ENCODE measurements at regions not wholly inside any gene's neighbourhood (a gene's known extent, or its start where the extent isn't known, plus 50 kb on each side); places are given as distances from the start of the nearest gene placed in this dataset.

GRCh38 chr6:113292646-113293422, 564.3 kb upstream of the MARCKS start:
- BruUV-seq (replicated peaks), result no TSS peak
- H3K4me3 ChIP-seq (ENCODE audit: low read depth in 2 of 2, low read length in 2 of 2), result no peak overlapping the region
- no peak overlapping the region for H3K27ac ChIP-seq (ENCODE audit: low read length)
- no peaks in the 10 kb centered on the region for H3K27me3 ChIP-seq (ENCODE audit: control insufficient read depth, insufficient read depth, low read length)
- in situ Hi-C loops (cut with HindIII; ENCODE audit: low pct_unique_long_range_greater_than_20kb, low sequenced_read_pairs) (no loop called here), intact Hi-C loops (cut with micrococcal nuclease; ENCODE audit: unreplicated experiment) (no loop called here)
- peaks cover 3% of the 10 kb centered on the region; the same call in 1 of the 2 replicates for H3K9me3 ChIP-seq (ENCODE audit: control insufficient read depth, insufficient read depth, low read depth, low read length)
- ATAC-seq, result no peak
- POLR2A ChIA-PET, result no interaction called here
- CTCF ChIA-PET, result no interaction called here
- H3K36me3 ChIP-seq (ENCODE audit: control insufficient read depth, insufficient read depth, low read length), result no peaks in the 10 kb centered on the region
- DNase-seq (ENCODE audit: low read depth, low spot score), result no peak
- TF ChIP-seq TCF7L2 (IDR thresholded peaks at IDR 0.05; ENCODE audit: low read depth, low read length) (no peak), SIN3A (IDR thresholded peaks at IDR 0.05; ENCODE audit: borderline replicate concordance, insufficient read depth, low read depth, low read length) (no peak), POLR2AphosphoS5 (IDR thresholded peaks at IDR 0.05; ENCODE audit: low read depth, low read length) (no peak), CTCF (IDR thresholded peaks at IDR 0.05) (no peak), REST (IDR thresholded peaks at IDR 0.05; ENCODE audit: insufficient read depth in 1 of 2, low read depth in 2 of 2, low read length in 1 of 2) (no peak)
- no peaks in the 10 kb centered on the region for H3K4me1 ChIP-seq (ENCODE audit: control insufficient read depth, insufficient read depth, low read length)

- H3K4me3 ChIP-seq (ENCODE audit: low read depth in 2 of 2, low read length in 2 of 2), result no peak overlapping the region
- H3K4me1 ChIP-seq (ENCODE audit: control insufficient read depth, insufficient read depth, low read length), result no peaks in the 10 kb centered on the region
- intact Hi-C loops (cut with micrococcal nuclease; ENCODE audit: unreplicated experiment) (no loop called here), in situ Hi-C loops (cut with HindIII; ENCODE audit: low pct_unique_long_range_greater_than_20kb, low sequenced_read_pairs) (no loop called here)
- ChIA-PET POLR2A (no interaction called here), CTCF (no interaction called here)
- no peak overlapping the region for H3K27ac ChIP-seq (ENCODE audit: low read length)
- DNase-seq (ENCODE audit: low read depth, low spot score), result no peak
- TF ChIP-seq CTCF (IDR thresholded peaks at IDR 0.05) (no peak), REST (IDR thresholded peaks at IDR 0.05; ENCODE audit: insufficient read depth in 1 of 2, low read depth in 2 of 2, low read length in 1 of 2) (no peak), SIN3A (IDR thresholded peaks at IDR 0.05; ENCODE audit: borderline replicate concordance, insufficient read depth, low read depth, low read length) (no peak), POLR2AphosphoS5 (IDR thresholded peaks at IDR 0.05; ENCODE audit: low read depth, low read length) (no peak), TCF7L2 (IDR thresholded peaks at IDR 0.05; ENCODE audit: low read depth, low read length) (no peak)
- H3K9me3 ChIP-seq (ENCODE audit: control insufficient read depth, insufficient read depth, low read depth, low read length), result peaks cover 3% of the 10 kb centered on the region; the same call in 1 of the 2 replicates
- no peak for ATAC-seq
- BruUV-seq (replicated peaks), result no TSS peak
- no peaks in the 10 kb centered on the region for H3K36me3 ChIP-seq (ENCODE audit: control insufficient read depth, insufficient read depth, low read length)
- no peaks in the 10 kb centered on the region for H3K27me3 ChIP-seq (ENCODE audit: control insufficient read depth, insufficient read depth, low read length)
These were observed 563.8 kb upstream of the MARCKS start for GRCh38 chr6:113293423-113293740.
